A172 (cell line): ENCODE measurements at regions not wholly inside any gene's neighbourhood (a gene's known extent, or its start where the extent isn't known, plus 50 kb on each side); places are given as distances from the start of the nearest gene placed in this dataset.
A peak's percentile ranks its signal among the peaks of the same experiment; 100 is the strongest.
"Not testable (repeated sequence)": the region's sequence is repeated elsewhere in the genome, so short reads cannot be mapped to it uniquely, and the experiment has no call there.

Experiments used
- DNase-seq: peaks from one replicate; pipeline ENCODE4 v3.0.0-alpha.2; 2015; ENCODE audit warnings: low spot score

GRCh38 chrX:74180716-74181115 is 123.3 kb upstream of the ZCCHC13 start:
- DNase-seq: no peak

- no peak for DNase-seq
Measured at GRCh38 chrX:74179990-74180389, 124.0 kb upstream of the ZCCHC13 start.

GRCh38 chrX:74179499-74179898 is 124.5 kb upstream of the ZCCHC13 start:
- DNase-seq: no peak

GRCh38 chrX:74179071-74179470 is 124.9 kb upstream of the ZCCHC13 start:
- no peak for DNase-seq

- DNase-seq: no peak
Measured at GRCh38 chrX:74178536-74178935, 125.4 kb upstream of the ZCCHC13 start.

- no peak for DNase-seq
Measured at GRCh38 chrX:74171465-74171864, 132.5 kb upstream of the ZCCHC13 start.

GRCh38 chrX:74162199-74162598 is 141.8 kb upstream of the ZCCHC13 start:
- DNase-seq: no peak

- DNase-seq: no peak
Measured at GRCh38 chrX:74160816-74161215, 143.2 kb upstream of the ZCCHC13 start.

- no peak for DNase-seq
Measured at GRCh38 chrX:74160358-74160757, 143.6 kb upstream of the ZCCHC13 start.

- DNase-seq: no peak
Measured at GRCh38 chrX:74147439-74147838, 156.5 kb upstream of the ZCCHC13 start.

- no peak for DNase-seq
Measured at GRCh38 chrX:74138943-74139342, 165.0 kb upstream of the ZCCHC13 start.

- peak; percentile 35 for DNase-seq
Measured at GRCh38 chrX:74133156-74133796, 170.7 kb upstream of the ZCCHC13 start.

GRCh38 chrX:74132280-74132679 is 171.7 kb upstream of the ZCCHC13 start:
- DNase-seq: no peak

- peak; percentile 67 for DNase-seq
Measured at GRCh38 chrX:74119016-74119910, 184.7 kb upstream of the ZCCHC13 start.

- DNase-seq: no peak
Measured at GRCh38 chrX:74117962-74118902, 185.7 kb upstream of the ZCCHC13 start.

- no peak for DNase-seq
Measured at GRCh38 chrX:74111245-74111644, 192.7 kb upstream of the ZCCHC13 start.

- DNase-seq: no peak
Measured at GRCh38 chrX:74107666-74108065, 196.3 kb upstream of the ZCCHC13 start.

- peak; percentile 52 for DNase-seq
Measured at GRCh38 chrX:74104356-74105015, 199.5 kb upstream of the ZCCHC13 start.

- not testable (repeated sequence) for DNase-seq
Measured at GRCh38 chrX:74098407-74098806, 205.6 kb upstream of the ZCCHC13 start.

GRCh38 chrX:74090049-74090448 is 213.9 kb upstream of the ZCCHC13 start:
- no peak for DNase-seq

- DNase-seq: no peak
Measured at GRCh38 chrX:74085642-74086236, 218.2 kb upstream of the ZCCHC13 start.
